Psoas muscle (tissue), 7 donors: ENCODE measurements at regions not wholly inside any gene's neighbourhood (a gene's known extent, or its start where the extent isn't known, plus 50 kb on each side); places are given as distances from the start of the nearest gene placed in this dataset.

Experiments used
- ATAC-seq, 4 donors: fragments of 200-7000 bp; cut with Tn5 transposase; one replicate each; pipeline ENCODE4 v1.9.1; 2020; ENCODE audit warnings: moderate library complexity in 3 of 4, mild to moderate bottlenecking in 2 of 4
- DNase-seq, 2 donors: peaks; one replicate each; pipeline ENCODE4 v3.0.0-alpha.2; 2020
- H3K27ac ChIP-seq: fragments of 200-600 bp; one replicate; pipeline ENCODE4 v1.8.0; 2022
- H3K27me3 ChIP-seq, 3 donors: fragments of 200-600 bp in 1 of 3; one replicate each; pipeline versions ENCODE4 v1.6.1 to v1.8.0; 2013 to 2022; ENCODE audit warnings: low read length in 2 of 3, mild to moderate bottlenecking in 2 of 3, moderate library complexity in 1 of 3; ENCODE audit not compliant: insufficient read depth in 3 of 3
- H3K36me3 ChIP-seq, 2 donors: fragments of 200-600 bp in 1 of 2; one replicate each; pipeline versions ENCODE4 v1.6.1 to v1.8.0; 2013 to 2022; ENCODE audit warnings: low read depth in 1 of 2, mild to moderate bottlenecking in 1 of 2, moderate library complexity in 1 of 2; ENCODE audit not compliant: insufficient read depth in 1 of 2
- H3K4me1 ChIP-seq: fragments of 200-600 bp; one replicate; pipeline ENCODE4 v1.8.0; 2022
- H3K4me3 ChIP-seq: fragments of 200-600 bp; one replicate; pipeline ENCODE4 v1.8.0; 2022; ENCODE audit warnings: mild to moderate bottlenecking
- H3K9me3 ChIP-seq: fragments of 200-600 bp; one replicate; pipeline ENCODE4 v1.8.0; 2022
- WGBS, 3 donors: extraction: QIAGEN DNeasy Blood & Tissue Kit; methylation state at CpG; one replicate each; pipeline versions ENCODE4 v1.1.6 to v1.1.7; 2013; 5-methylcytosine and 5-hydroxymethylcytosine counted together
- intact Hi-C, 2 donors: fragments of 100-400 bp; cut with DNase I; formaldehyde crosslinking; loops; one replicate each; pipeline versions ENCODE4 v1.11.0 to v1.14.2; 2022
- TF ChIP-seq, protein P1 (sequence below): fragments of 200-600 bp; IDR thresholded peaks from one replicate; pipeline ENCODE4 v1.8.0; 2022; ENCODE audit warnings: antibody characterized with exemption
- donor health status: healthy with polysubstance abuse.
- donor health status: DM: no; HTN: no; CAD: no; lungs with moderate emphysema.
- donor health status: Bipolar disorder and iron deficiency.
- donor health status: healthy.
- donor health status: DM: yes; HTN: yes; CAD: no.
- donor health status: DM: no; HTN: no; CAD: no.
- donor health status: DM: yes; HTN: yes; CAD: no.

DNA sequence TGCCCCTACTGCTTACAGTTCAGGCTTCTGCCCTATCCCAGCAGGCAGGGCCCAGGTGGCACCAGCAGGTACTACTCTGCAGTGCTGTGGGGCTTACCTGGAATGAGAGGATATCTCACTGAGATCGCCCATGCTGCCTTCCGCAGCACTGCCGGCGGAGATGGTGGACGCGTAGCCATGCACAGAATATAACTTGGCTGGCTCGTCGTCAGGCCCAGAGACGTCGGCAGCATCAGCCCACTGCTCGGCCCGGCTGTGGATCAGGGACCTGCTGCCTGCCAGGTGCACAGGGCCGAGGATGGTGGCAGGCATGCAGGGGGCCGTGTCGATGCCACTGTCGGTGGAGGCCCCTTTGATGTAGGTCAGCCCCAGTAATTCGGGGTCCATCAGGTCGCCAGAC lies 190.9 kb downstream of the SIPA1L2 start:
- H3K4me3 ChIP-seq = no peak overlapping the region
- DNase-seq (no peak), ATAC-seq (no peak)
- intact Hi-C loops = no loop called here
- no peaks in the 10 kb centered on the region for H3K4me1 ChIP-seq
- peaks cover 0 to 84% of the 10 kb centered on the region in 2 donors for H3K36me3 ChIP-seq
- H3K27ac ChIP-seq = no peak overlapping the region
- whole genome bisulfite sequencing, 3 donors = 95 to 96% (median 95%) methylated on average over 18 of the region's 18 CpGs
- TF ChIP-seq, protein P1, sequence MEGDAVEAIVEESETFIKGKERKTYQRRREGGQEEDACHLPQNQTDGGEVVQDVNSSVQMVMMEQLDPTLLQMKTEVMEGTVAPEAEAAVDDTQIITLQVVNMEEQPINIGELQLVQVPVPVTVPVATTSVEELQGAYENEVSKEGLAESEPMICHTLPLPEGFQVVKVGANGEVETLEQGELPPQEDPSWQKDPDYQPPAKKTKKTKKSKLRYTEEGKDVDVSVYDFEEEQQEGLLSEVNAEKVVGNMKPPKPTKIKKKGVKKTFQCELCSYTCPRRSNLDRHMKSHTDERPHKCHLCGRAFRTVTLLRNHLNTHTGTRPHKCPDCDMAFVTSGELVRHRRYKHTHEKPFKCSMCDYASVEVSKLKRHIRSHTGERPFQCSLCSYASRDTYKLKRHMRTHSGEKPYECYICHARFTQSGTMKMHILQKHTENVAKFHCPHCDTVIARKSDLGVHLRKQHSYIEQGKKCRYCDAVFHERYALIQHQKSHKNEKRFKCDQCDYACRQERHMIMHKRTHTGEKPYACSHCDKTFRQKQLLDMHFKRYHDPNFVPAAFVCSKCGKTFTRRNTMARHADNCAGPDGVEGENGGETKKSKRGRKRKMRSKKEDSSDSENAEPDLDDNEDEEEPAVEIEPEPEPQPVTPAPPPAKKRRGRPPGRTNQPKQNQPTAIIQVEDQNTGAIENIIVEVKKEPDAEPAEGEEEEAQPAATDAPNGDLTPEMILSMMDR = no peak
- no peaks in the 10 kb centered on the region for H3K27me3 ChIP-seq
- no peaks in the 10 kb centered on the region for H3K9me3 ChIP-seq

DNA sequence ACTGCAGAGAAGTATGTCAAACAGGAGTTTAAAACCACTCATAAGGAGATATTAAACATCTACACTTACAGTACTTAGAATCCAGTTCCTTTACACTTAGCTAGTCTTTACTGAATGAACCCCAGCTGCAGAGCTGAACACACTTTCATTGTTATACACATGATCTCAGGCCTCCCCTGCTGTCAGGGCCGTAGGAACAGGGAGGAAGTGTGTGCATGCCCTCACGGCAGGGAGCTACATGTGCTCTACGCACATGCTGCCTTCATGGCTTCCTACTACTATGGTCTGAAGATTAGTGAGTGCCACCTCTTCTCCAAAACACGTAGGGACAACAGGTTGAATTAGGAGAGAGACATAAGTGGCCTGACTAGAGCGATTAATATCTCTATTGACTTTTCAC lies 191.5 kb downstream of the SIPA1L2 start:
- intact Hi-C loops = no loop called here
- ATAC-seq (no peak), DNase-seq (no peak)
- WGBS, 3 donors = 81 to 86% (median 82%) methylated on average over 5 of the region's 5 CpGs
- TF ChIP-seq, protein P1 = no peak
- no peaks in the 10 kb centered on the region for H3K27me3 ChIP-seq
- no peak overlapping the region for H3K4me3 ChIP-seq
- no peak overlapping the region for H3K27ac ChIP-seq
- H3K9me3 ChIP-seq = no peaks in the 10 kb centered on the region
- no peaks in the 10 kb centered on the region for H3K4me1 ChIP-seq
- peaks cover 0 to 80% of the 10 kb centered on the region in 2 donors for H3K36me3 ChIP-seq

DNA sequence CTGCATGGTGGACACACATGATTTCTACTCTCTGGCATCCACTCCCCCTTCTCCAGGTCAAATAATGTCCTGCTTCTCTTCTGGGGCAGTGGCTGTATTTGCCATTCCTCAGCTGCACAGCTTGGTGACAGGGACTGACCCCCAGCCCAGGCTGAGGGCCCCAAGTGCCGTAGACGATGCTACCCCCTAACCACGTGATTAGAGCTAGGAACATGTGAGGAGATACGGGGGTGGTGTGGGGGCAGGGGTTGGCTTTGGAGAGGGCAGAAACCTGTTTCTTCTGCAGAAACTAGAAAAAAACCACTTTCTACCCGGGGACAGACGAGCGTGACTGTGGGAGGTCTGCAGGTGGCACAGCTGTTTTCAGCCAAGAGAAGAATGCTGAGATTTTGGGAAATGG lies 192.4 kb downstream of the SIPA1L2 start:
- Histone ChIP-seq H3K4me3 (no peak overlapping the region), H3K36me3 (peaks cover 0 to 71% of the 10 kb centered on the region in 2 donors), H3K27me3 (no peaks in the 10 kb centered on the region), H3K27ac (no peak overlapping the region), H3K4me1 (peaks cover under 1% of the 10 kb centered on the region), H3K9me3 (no peaks in the 10 kb centered on the region)
- ATAC-seq (no peak), DNase-seq (no peak)
- WGBS, 3 donors = 92 to 94% (median 94%) methylated on average over 7 of the region's 7 CpGs
- TF ChIP-seq, protein P1 = no peak
- intact Hi-C loops = no loop called here

DNA sequence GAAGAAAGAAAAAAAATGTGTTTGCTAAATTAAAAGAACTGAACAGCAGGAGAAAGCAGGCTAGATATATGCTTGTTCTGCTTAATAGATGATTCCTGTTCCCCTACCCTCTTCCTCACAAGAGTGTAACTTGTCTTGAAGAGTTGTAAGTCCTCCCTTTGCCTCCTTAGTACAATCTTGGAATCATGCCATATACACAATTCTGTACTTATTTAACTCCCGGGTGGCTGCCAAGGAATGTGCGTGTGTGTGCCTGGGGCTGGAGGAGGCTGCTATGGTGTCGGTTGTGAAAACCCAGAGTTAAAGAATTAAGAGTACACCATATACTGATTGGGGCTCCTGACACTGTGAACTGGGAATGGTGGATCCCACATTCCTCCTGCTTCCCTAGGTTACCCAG lies 194.2 kb downstream of the SIPA1L2 start:
- H3K27me3 ChIP-seq = no peaks in the 10 kb centered on the region
- H3K9me3 ChIP-seq = no peaks in the 10 kb centered on the region
- DNase-seq (no peak), ATAC-seq (no peak)
- H3K4me3 ChIP-seq = no peak overlapping the region
- no peak overlapping the region for H3K27ac ChIP-seq
- TF ChIP-seq, protein P1 = no peak
- WGBS, 3 donors = 14 to 29% (median 24%) methylated on average over 3 of the region's 3 CpGs
- peaks cover 16% of the 10 kb centered on the region for H3K4me1 ChIP-seq
- H3K36me3 ChIP-seq = peaks cover 0 to 58% of the 10 kb centered on the region in 2 donors
- intact Hi-C loops = loop anchor here in 1 of 2 donors (1.0 kb wide), 1 partner anchor 37 kb away; no protein-coding TSS in a partner anchor

DNA sequence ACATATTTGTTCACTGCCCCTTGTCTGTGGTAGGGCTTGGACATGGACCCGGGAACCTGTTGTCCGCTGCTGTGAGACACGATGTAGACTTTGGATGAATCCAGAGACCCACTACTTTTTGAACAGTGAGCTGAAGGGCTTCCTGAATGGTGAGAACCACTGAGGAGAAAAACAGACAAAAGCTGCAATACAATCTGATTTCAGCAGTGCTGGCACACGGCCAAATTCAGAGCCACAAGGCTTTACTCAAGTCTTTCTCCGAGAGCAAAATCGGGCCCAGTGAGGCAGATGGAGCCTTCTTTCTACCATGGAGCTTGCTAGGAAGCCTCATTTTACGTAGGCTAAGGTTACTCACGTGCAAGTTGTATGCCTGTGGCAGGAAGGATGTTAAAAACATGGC lies 197.6 kb downstream of the SIPA1L2 start:
- H3K36me3 ChIP-seq = peaks cover 0 to 37% of the 10 kb centered on the region in 2 donors
- WGBS, 3 donors = 46 to 60% (median 58%) methylated on average over 8 of the region's 8 CpGs
- peak in 1 of 2 donors; percentile 64 for DNase-seq
- H3K9me3 ChIP-seq = no peaks in the 10 kb centered on the region
- H3K27ac ChIP-seq = no peak overlapping the region
- ATAC-seq = peak in 1 of 4 donors; percentile 28
- H3K4me1 ChIP-seq = peaks cover 36% of the 10 kb centered on the region
- intact Hi-C loops = loop anchor here in 1 of 2 donors (5.0 kb wide), 1 partner anchor 195 kb away; no protein-coding TSS in a partner anchor
- TF ChIP-seq, protein P1 = no peak
- H3K27me3 ChIP-seq = no peaks in the 10 kb centered on the region
- H3K4me3 ChIP-seq = no peak overlapping the region
